GM19043 (cell line): ENCODE measurements at regions not wholly inside any gene's neighbourhood (a gene's known extent, or its start where the extent isn't known, plus 50 kb on each side); places are given as distances from the start of the nearest gene placed in this dataset.
A peak's percentile ranks its signal among the peaks of the same experiment; 100 is the strongest.
"Not testable (repeated sequence)": the region's sequence is repeated elsewhere in the genome, so short reads cannot be mapped to it uniquely, and the experiment has no call there.

Experiments used
- ATAC-seq: cut with Tn5 transposase; IDR thresholded peaks from one replicate; pipeline ENCODE4 v1.9.1; 2021; ENCODE audit warnings: low read depth; ENCODE audit not compliant: unreplicated experiment

- not testable (repeated sequence) for ATAC-seq
Measured at GRCh38 chr2:89198026-89198425, 506.6 kb downstream of the RPIA start.

- ATAC-seq: not testable (repeated sequence)
Measured at GRCh38 chr2:89199453-89200246, 508.2 kb downstream of the RPIA start.

GRCh38 chr2:89200247-89200527 is 508.7 kb downstream of the RPIA start:
- ATAC-seq: not testable (repeated sequence)

GRCh38 chr2:89202518-89202917 is 511.0 kb downstream of the RPIA start:
- not testable (repeated sequence) for ATAC-seq

GRCh38 chr2:89205153-89205552 is 513.7 kb downstream of the RPIA start:
- ATAC-seq: not testable (repeated sequence)

GRCh38 chr2:89208144-89208932 is 516.9 kb downstream of the RPIA start:
- ATAC-seq: not testable (repeated sequence)

- ATAC-seq: not testable (repeated sequence)
Measured at GRCh38 chr2:89213151-89213550, 521.7 kb downstream of the RPIA start.

- not testable (repeated sequence) for ATAC-seq
Measured at GRCh38 chr2:89213811-89214210, 522.3 kb downstream of the RPIA start.

- ATAC-seq: not testable (repeated sequence)
Measured at GRCh38 chr2:89221474-89221873, 530.0 kb downstream of the RPIA start.

- not testable (repeated sequence) for ATAC-seq
Measured at GRCh38 chr2:89222063-89222732, 530.7 kb downstream of the RPIA start.

- ATAC-seq: not testable (repeated sequence)
Measured at GRCh38 chr2:89224803-89225202, 533.3 kb downstream of the RPIA start.

GRCh38 chr2:89229979-89230378 is 538.5 kb downstream of the RPIA start:
- not testable (repeated sequence) for ATAC-seq

- not testable (repeated sequence) for ATAC-seq
Measured at GRCh38 chr2:89231241-89231640, 539.8 kb downstream of the RPIA start.

GRCh38 chr2:89233931-89234330 is 542.5 kb downstream of the RPIA start:
- ATAC-seq: not testable (repeated sequence)

- ATAC-seq: not testable (repeated sequence)
Measured at GRCh38 chr2:89234818-89235466, 543.5 kb downstream of the RPIA start.

- ATAC-seq: not testable (repeated sequence)
Measured at GRCh38 chr2:89236832-89237450, 545.5 kb downstream of the RPIA start.

- ATAC-seq: not testable (repeated sequence)
Measured at GRCh38 chr2:89237783-89238182, 546.3 kb downstream of the RPIA start.

- ATAC-seq: peak; percentile 98
Measured at GRCh38 chr2:89243114-89243700, 551.7 kb downstream of the RPIA start.

GRCh38 chr2:89244407-89244806 is 552.9 kb downstream of the RPIA start:
- not testable (repeated sequence) for ATAC-seq

- not testable (repeated sequence) for ATAC-seq
Measured at GRCh38 chr2:89245478-89245877, 554.0 kb downstream of the RPIA start.
